H1 (cell line): ENCODE measurements at regions not wholly inside any gene's neighbourhood (a gene's known extent, or its start where the extent isn't known, plus 50 kb on each side); places are given as distances from the start of the nearest gene placed in this dataset.

ENCODE experiments used
- CEBPB ChIP-seq: IDR thresholded peaks from 2 replicates; pipeline ENCODE4 v1.6.1; 2012; ENCODE audit warnings: low read depth, low read length
- EGR1 ChIP-seq: IDR thresholded peaks from 2 replicates; pipeline ENCODE4 v1.6.1; 2011; ENCODE audit warnings: low read depth, low read length, borderline replicate concordance
- EZH2 ChIP-seq: fragments of 200-600 bp; sonication (generic); IDR thresholded peaks from 2 replicates; pipeline ENCODE4 v1.7.1; 2012; ENCODE audit warnings: low read depth, mild to moderate bottlenecking, moderate library complexity, low read length, inconsistent platforms; ENCODE audit not compliant: severe bottlenecking
- SIRT6 ChIP-seq: IDR thresholded peaks from one replicate; pipeline ENCODE4 v1.7.1; 2012; ENCODE audit warnings: low read length, inconsistent platforms
- SIX5 ChIP-seq: IDR thresholded peaks from 2 replicates; pipeline ENCODE4 v1.6.1; 2011; ENCODE audit warnings: mild to moderate bottlenecking, low read depth, low read length
- TF ChIP-seq, protein P1 (sequence below): fragments of 300-600 bp; sonication (generic); IDR thresholded peaks from 2 replicates; pipeline ENCODE4 v1.7.1; 2012; ENCODE audit warnings: low read length, moderate library complexity, mild to moderate bottlenecking, inconsistent platforms; ENCODE audit not compliant: insufficient replicate concordance
- TF ChIP-seq, protein P2 (sequence below): IDR thresholded peaks from 2 replicates; pipeline ENCODE4 v1.6.1; 2012; ENCODE audit warnings: inconsistent platforms
- TF ChIP-seq, protein P3 (sequence below), 3 experiments: IDR thresholded peaks; 1 replicate in 2 of 3; 2 replicates in 1 of 3; pipeline versions ENCODE4 v1.5.1 to v1.6.1; 2011; ENCODE audit warnings: low read length in 3 of 3, mild to moderate bottlenecking in 3 of 3, inconsistent platforms in 2 of 3, low read depth in 1 of 3, moderate library complexity in 1 of 3; ENCODE audit not compliant: insufficient read depth in 1 of 3; ENCODE audit errors: control extremely low read depth in 1 of 3

DNA sequence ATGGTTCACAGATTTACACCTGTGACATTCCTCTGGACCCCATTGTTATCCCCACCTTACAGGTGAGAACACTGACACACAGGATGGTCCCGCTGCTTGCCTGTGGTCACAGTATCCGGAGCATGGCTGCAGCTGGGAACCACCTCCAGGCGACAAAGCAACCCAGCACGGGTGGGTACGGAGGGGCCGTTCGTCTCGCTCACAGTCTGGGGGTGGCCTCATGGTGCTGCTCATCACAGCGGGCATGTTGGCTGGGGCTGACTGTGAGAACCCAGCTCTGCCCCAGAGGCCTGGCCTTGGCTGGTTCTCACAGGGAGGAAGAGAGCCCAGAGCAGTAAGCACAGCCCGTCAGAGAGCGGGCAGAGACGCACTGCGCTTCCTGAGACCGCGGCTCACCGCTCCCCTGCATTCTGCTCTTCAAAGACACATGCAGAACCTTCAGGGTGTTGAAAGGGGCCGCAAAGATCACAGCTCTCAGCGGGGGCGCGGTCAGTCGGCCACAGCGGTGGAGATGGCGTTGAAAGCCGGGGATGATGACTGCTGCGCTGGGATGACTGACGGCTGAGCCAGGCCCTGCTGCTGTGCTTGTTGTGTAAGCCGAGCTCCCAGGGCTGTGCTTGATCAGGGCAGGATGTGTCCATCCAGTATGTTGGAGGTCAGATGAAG is 423.0 kb downstream of the BRD1 start (continued):
- TF ChIP-seq, protein P1, sequence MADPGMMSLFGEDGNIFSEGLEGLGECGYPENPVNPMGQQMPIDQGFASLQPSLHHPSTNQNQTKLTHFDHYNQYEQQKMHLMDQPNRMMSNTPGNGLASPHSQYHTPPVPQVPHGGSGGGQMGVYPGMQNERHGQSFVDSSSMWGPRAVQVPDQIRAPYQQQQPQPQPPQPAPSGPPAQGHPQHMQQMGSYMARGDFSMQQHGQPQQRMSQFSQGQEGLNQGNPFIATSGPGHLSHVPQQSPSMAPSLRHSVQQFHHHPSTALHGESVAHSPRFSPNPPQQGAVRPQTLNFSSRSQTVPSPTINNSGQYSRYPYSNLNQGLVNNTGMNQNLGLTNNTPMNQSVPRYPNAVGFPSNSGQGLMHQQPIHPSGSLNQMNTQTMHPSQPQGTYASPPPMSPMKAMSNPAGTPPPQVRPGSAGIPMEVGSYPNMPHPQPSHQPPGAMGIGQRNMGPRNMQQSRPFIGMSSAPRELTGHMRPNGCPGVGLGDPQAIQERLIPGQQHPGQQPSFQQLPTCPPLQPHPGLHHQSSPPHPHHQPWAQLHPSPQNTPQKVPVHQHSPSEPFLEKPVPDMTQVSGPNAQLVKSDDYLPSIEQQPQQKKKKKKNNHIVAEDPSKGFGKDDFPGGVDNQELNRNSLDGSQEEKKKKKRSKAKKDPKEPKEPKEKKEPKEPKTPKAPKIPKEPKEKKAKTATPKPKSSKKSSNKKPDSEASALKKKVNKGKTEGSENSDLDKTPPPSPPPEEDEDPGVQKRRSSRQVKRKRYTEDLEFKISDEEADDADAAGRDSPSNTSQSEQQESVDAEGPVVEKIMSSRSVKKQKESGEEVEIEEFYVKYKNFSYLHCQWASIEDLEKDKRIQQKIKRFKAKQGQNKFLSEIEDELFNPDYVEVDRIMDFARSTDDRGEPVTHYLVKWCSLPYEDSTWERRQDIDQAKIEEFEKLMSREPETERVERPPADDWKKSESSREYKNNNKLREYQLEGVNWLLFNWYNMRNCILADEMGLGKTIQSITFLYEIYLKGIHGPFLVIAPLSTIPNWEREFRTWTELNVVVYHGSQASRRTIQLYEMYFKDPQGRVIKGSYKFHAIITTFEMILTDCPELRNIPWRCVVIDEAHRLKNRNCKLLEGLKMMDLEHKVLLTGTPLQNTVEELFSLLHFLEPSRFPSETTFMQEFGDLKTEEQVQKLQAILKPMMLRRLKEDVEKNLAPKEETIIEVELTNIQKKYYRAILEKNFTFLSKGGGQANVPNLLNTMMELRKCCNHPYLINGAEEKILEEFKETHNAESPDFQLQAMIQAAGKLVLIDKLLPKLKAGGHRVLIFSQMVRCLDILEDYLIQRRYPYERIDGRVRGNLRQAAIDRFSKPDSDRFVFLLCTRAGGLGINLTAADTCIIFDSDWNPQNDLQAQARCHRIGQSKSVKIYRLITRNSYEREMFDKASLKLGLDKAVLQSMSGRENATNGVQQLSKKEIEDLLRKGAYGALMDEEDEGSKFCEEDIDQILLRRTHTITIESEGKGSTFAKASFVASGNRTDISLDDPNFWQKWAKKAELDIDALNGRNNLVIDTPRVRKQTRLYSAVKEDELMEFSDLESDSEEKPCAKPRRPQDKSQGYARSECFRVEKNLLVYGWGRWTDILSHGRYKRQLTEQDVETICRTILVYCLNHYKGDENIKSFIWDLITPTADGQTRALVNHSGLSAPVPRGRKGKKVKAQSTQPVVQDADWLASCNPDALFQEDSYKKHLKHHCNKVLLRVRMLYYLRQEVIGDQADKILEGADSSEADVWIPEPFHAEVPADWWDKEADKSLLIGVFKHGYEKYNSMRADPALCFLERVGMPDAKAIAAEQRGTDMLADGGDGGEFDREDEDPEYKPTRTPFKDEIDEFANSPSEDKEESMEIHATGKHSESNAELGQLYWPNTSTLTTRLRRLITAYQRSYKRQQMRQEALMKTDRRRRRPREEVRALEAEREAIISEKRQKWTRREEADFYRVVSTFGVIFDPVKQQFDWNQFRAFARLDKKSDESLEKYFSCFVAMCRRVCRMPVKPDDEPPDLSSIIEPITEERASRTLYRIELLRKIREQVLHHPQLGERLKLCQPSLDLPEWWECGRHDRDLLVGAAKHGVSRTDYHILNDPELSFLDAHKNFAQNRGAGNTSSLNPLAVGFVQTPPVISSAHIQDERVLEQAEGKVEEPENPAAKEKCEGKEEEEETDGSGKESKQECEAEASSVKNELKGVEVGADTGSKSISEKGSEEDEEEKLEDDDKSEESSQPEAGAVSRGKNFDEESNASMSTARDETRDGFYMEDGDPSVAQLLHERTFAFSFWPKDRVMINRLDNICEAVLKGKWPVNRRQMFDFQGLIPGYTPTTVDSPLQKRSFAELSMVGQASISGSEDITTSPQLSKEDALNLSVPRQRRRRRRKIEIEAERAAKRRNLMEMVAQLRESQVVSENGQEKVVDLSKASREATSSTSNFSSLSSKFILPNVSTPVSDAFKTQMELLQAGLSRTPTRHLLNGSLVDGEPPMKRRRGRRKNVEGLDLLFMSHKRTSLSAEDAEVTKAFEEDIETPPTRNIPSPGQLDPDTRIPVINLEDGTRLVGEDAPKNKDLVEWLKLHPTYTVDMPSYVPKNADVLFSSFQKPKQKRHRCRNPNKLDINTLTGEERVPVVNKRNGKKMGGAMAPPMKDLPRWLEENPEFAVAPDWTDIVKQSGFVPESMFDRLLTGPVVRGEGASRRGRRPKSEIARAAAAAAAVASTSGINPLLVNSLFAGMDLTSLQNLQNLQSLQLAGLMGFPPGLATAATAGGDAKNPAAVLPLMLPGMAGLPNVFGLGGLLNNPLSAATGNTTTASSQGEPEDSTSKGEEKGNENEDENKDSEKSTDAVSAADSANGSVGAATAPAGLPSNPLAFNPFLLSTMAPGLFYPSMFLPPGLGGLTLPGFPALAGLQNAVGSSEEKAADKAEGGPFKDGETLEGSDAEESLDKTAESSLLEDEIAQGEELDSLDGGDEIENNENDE = no peak
- TF ChIP-seq EZH2 (no peak), SIX5 (no peak), SIRT6 (no peak), EGR1 (no peak), CEBPB (no peak)
- TF ChIP-seq, protein P2, sequence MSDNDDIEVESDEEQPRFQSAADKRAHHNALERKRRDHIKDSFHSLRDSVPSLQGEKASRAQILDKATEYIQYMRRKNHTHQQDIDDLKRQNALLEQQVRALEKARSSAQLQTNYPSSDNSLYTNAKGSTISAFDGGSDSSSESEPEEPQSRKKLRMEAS = no peak
- TF ChIP-seq, protein P3, sequence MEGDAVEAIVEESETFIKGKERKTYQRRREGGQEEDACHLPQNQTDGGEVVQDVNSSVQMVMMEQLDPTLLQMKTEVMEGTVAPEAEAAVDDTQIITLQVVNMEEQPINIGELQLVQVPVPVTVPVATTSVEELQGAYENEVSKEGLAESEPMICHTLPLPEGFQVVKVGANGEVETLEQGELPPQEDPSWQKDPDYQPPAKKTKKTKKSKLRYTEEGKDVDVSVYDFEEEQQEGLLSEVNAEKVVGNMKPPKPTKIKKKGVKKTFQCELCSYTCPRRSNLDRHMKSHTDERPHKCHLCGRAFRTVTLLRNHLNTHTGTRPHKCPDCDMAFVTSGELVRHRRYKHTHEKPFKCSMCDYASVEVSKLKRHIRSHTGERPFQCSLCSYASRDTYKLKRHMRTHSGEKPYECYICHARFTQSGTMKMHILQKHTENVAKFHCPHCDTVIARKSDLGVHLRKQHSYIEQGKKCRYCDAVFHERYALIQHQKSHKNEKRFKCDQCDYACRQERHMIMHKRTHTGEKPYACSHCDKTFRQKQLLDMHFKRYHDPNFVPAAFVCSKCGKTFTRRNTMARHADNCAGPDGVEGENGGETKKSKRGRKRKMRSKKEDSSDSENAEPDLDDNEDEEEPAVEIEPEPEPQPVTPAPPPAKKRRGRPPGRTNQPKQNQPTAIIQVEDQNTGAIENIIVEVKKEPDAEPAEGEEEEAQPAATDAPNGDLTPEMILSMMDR (IDR thresholded peaks at IDR 0.05; ENCODE audit: control extremely low read depth in 1 of 3, insufficient read depth in 1 of 3, low read depth in 1 of 3, low read length in 3 of 3) = no peak
